NCI-H524 (cell line): ENCODE measurements at regions not wholly inside any gene's neighbourhood (a gene's known extent, or its start where the extent isn't known, plus 50 kb on each side); places are given as distances from the start of the nearest gene placed in this dataset.
"Not testable (repeated sequence)": the region's sequence is repeated elsewhere in the genome, so short reads cannot be mapped to it uniquely, and the experiment has no call there.

Experiments used
- DNase-seq, 2 experiments: peaks; one replicate each; lab custom pipeline; 2025; lab: John Stamatoyannopoulos, UW

GRCh38 chr9:85880507-85880906 lies 60.4 kb upstream of the NAA35 start:
- not testable (repeated sequence) for DNase-seq

GRCh38 chr9:85884256-85884655 lies 56.7 kb upstream of the NAA35 start:
- DNase-seq, result no peak

GRCh38 chr9:85890962-85891361 lies 50.0 kb upstream of the NAA35 start:
- no peak for DNase-seq
